Middle frontal gyrus (tissue), 1 donor: ENCODE measurements at regions not wholly inside any gene's neighbourhood (a gene's known extent, or its start where the extent isn't known, plus 50 kb on each side); places are given as distances from the start of the nearest gene placed in this dataset.
A peak's percentile ranks its signal among the peaks of the same experiment; 100 is the strongest.

Source experiments
- DNase-seq: peaks from one replicate; pipeline ENCODE4 v3.0.0-alpha.2; 2015; ENCODE audit warnings: low spot score; ENCODE audit errors: extremely low spot score

GRCh38 chr4:185862340-185862739, 50.3 kb upstream of the SORBS2 start:
- DNase-seq = no peak

- DNase-seq = no peak
Measured at GRCh38 chr4:185863946-185864345, 52.0 kb upstream of the SORBS2 start.

- no peak for DNase-seq
Measured at GRCh38 chr4:185865901-185866328, 53.9 kb upstream of the SORBS2 start.

- DNase-seq = no peak
Measured at GRCh38 chr4:185867770-185868169, 55.8 kb upstream of the SORBS2 start.

GRCh38 chr4:185868983-185869382, 57.0 kb upstream of the SORBS2 start:
- no peak for DNase-seq

GRCh38 chr4:185869427-185869826, 57.4 kb upstream of the SORBS2 start:
- DNase-seq = no peak

- no peak for DNase-seq
Measured at GRCh38 chr4:185870366-185870765, 58.4 kb upstream of the SORBS2 start.

GRCh38 chr4:185872747-185873380, 60.9 kb upstream of the SORBS2 start:
- DNase-seq = no peak

GRCh38 chr4:185874516-185875230, 62.7 kb upstream of the SORBS2 start:
- no peak for DNase-seq

GRCh38 chr4:185875316-185875907, 63.4 kb upstream of the SORBS2 start:
- no peak for DNase-seq

- no peak for DNase-seq
Measured at GRCh38 chr4:185878633-185879032, 66.6 kb upstream of the SORBS2 start.

- no peak for DNase-seq
Measured at GRCh38 chr4:185879666-185880312, 67.8 kb upstream of the SORBS2 start.

- no peak for DNase-seq
Measured at GRCh38 chr4:185880571-185880970, 68.6 kb upstream of the SORBS2 start.

GRCh38 chr4:185881430-185881829, 69.4 kb upstream of the SORBS2 start:
- no peak for DNase-seq

GRCh38 chr4:185883591-185883990, 71.6 kb upstream of the SORBS2 start:
- no peak for DNase-seq

- DNase-seq = no peak
Measured at GRCh38 chr4:185885075-185885474, 73.1 kb upstream of the SORBS2 start.

- peak; percentile 54 for DNase-seq
Measured at GRCh38 chr4:185885604-185886003, 73.6 kb upstream of the SORBS2 start.

- DNase-seq = no peak
Measured at GRCh38 chr4:185886832-185887524, 75.0 kb upstream of the SORBS2 start.

GRCh38 chr4:185888676-185889075, 76.7 kb upstream of the SORBS2 start:
- DNase-seq = no peak

- no peak for DNase-seq
Measured at GRCh38 chr4:185889585-185889984, 77.6 kb upstream of the SORBS2 start.

GRCh38 chr4:185890196-185890595, 78.2 kb upstream of the SORBS2 start:
- no peak for DNase-seq

GRCh38 chr4:185892165-185892564, 80.2 kb upstream of the SORBS2 start:
- DNase-seq = no peak
